ENCODE measurements at regions not wholly inside any gene's neighbourhood (a gene's known extent, or its start where the extent isn't known, plus 50 kb on each side); places are given as distances from the start of the nearest gene placed in this dataset.
A peak's percentile ranks its signal among the peaks of the same experiment; 100 is the strongest.

DNA sequence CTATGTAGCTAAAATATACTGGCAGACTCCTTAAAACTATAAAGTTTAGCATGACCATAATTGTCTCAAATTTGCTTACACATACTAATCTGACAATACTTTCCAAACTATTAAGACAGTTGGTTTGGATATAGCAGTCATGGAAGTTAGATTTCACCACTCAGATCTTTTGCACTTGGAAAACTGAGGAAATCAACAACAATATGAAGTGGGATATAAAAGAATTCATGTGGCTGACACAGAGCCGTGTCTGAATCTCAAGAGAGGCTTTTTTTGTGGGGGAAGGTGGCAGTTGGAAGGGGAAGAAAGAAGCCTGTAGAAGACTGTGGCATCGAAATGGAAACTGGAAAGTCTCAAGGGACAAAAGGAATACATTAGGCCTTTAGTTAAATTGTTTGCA is 166.6 kb upstream of the FLRT2 start:
- Histone ChIP-seq H3K4me2 (no peak overlapping the region), H3F3A (replicated peaks; ENCODE audit: low read depth) (no peaks in the 10 kb centered on the region), H2AFZ (no peak overlapping the region), H4K20me1 (replicated peaks; ENCODE audit: insufficient read depth) (no peaks in the 10 kb centered on the region), H3K9me2 (ENCODE audit: insufficient read depth) (no peaks in the 10 kb centered on the region; the same call in 1 of the 2 replicates), H3K79me2 (replicated peaks; ENCODE audit: insufficient read depth) (no peaks in the 10 kb centered on the region), H3K27ac (ENCODE audit: low read depth) (no peak overlapping the region), H3K27me3 (ENCODE audit: insufficient read depth) (no peaks in the 10 kb centered on the region), H3K36me3 (ENCODE audit: insufficient read depth) (no peaks in the 10 kb centered on the region), H3K4me1 (ENCODE audit: insufficient read depth) (no peaks in the 10 kb centered on the region), H3K4me3 (no peak overlapping the region)
- Mint-ChIP-seq H3K27ac (no peak overlapping the region), H3K4me1 (no peaks in the 10 kb centered on the region), H3K27me3 (ENCODE audit: insufficient read depth, low read depth, poor library complexity) (no peaks in the 10 kb centered on the region), H3K36me3 (ENCODE audit: low read depth) (no peaks in the 10 kb centered on the region), H3K4me3 (no peak overlapping the region), H3K9me3 (no peaks in the 10 kb centered on the region)
- TF ChIP-seq CREB1 (CRISPR knock-in tag; IDR thresholded peaks at IDR 0.05; ENCODE audit: low read depth), result no peak
- DNase-seq (ENCODE audit: low spot score) (no peak), ATAC-seq (no peak)

DNA sequence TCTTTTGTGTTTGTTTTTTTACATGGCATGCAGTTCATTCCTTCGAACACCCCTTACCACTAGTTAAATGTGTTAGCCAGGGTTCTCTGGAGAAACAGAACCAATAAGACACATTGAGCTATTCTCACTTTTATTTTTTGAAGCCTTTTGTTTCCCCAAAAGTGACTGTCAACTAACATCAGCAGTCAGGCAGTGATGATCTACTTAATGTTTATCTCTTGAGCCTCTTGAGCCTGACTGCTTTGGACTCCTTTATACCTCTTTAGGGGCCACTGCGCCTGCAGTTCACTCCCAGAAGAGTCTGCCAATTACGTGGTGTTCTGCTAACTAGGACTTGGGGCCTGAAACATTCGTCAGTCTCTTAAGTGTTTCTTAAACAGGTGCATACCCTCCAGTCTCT is 163.7 kb upstream of the FLRT2 start:
- H3K27ac ChIP-seq (ENCODE audit: low read depth), result no peak overlapping the region
- TF ChIP-seq, protein P1, sequence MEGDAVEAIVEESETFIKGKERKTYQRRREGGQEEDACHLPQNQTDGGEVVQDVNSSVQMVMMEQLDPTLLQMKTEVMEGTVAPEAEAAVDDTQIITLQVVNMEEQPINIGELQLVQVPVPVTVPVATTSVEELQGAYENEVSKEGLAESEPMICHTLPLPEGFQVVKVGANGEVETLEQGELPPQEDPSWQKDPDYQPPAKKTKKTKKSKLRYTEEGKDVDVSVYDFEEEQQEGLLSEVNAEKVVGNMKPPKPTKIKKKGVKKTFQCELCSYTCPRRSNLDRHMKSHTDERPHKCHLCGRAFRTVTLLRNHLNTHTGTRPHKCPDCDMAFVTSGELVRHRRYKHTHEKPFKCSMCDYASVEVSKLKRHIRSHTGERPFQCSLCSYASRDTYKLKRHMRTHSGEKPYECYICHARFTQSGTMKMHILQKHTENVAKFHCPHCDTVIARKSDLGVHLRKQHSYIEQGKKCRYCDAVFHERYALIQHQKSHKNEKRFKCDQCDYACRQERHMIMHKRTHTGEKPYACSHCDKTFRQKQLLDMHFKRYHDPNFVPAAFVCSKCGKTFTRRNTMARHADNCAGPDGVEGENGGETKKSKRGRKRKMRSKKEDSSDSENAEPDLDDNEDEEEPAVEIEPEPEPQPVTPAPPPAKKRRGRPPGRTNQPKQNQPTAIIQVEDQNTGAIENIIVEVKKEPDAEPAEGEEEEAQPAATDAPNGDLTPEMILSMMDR (conservative IDR thresholded peaks at IDR 0.05; ENCODE audit: low read depth in 2 of 2), result no peak
- TF ChIP-seq ETS1 (IDR thresholded peaks at IDR 0.05), result no peak
- TF ChIP-seq, protein P2, sequence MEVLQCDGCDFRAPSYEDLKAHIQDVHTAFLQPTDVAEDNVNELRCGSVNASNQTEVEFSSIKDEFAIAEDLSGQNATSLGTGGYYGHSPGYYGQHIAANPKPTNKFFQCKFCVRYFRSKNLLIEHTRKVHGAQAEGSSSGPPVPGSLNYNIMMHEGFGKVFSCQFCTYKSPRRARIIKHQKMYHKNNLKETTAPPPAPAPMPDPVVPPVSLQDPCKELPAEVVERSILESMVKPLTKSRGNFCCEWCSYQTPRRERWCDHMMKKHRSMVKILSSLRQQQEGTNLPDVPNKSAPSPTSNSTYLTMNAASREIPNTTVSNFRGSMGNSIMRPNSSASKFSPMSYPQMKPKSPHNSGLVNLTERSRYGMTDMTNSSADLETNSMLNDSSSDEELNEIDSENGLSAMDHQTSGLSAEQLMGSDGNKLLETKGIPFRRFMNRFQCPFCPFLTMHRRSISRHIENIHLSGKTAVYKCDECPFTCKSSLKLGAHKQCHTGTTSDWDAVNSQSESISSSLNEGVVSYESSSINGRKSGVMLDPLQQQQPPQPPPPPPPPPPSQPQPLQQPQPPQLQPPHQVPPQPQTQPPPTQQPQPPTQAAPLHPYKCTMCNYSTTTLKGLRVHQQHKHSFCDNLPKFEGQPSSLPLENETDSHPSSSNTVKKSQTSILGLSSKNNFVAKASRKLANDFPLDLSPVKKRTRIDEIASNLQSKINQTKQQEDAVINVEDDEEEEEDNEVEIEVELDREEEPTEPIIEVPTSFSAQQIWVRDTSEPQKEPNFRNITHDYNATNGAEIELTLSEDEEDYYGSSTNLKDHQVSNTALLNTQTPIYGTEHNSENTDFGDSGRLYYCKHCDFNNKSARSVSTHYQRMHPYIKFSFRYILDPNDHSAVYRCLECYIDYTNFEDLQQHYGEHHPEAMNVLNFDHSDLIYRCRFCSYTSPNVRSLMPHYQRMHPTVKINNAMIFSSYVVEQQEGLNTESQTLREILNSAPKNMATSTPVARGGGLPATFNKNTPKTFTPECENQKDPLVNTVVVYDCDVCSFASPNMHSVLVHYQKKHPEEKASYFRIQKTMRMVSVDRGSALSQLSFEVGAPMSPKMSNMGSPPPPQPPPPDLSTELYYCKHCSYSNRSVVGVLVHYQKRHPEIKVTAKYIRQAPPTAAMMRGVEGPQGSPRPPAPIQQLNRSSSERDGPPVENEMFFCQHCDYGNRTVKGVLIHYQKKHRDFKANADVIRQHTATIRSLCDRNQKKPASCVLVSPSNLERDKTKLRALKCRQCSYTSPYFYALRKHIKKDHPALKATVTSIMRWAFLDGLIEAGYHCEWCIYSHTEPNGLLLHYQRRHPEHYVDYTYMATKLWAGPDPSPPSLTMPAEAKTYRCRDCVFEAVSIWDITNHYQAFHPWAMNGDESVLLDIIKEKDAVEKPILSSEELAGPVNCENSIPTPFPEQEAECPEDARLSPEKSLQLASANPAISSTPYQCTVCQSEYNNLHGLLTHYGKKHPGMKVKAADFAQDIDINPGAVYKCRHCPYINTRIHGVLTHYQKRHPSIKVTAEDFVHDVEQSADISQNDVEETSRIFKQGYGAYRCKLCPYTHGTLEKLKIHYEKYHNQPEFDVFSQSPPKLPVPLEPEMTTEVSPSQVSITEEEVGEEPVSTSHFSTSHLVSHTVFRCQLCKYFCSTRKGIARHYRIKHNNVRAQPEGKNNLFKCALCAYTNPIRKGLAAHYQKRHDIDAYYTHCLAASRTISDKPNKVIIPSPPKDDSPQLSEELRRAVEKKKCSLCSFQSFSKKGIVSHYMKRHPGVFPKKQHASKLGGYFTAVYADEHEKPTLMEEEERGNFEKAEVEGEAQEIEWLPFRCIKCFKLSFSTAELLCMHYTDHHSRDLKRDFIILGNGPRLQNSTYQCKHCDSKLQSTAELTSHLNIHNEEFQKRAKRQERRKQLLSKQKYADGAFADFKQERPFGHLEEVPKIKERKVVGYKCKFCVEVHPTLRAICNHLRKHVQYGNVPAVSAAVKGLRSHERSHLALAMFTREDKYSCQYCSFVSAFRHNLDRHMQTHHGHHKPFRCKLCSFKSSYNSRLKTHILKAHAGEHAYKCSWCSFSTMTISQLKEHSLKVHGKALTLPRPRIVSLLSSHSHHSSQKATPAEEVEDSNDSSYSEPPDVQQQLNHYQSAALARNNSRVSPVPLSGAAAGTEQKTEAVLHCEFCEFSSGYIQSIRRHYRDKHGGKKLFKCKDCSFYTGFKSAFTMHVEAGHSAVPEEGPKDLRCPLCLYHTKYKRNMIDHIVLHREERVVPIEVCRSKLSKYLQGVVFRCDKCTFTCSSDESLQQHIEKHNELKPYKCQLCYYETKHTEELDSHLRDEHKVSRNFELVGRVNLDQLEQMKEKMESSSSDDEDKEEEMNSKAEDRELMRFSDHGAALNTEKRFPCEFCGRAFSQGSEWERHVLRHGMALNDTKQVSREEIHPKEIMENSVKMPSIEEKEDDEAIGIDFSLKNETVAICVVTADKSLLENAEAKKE (CRISPR knock-in tag; IDR thresholded peaks at IDR 0.05), result no peak
- no peak for TF ChIP-seq EZH2phosphoT487 (IDR thresholded peaks at IDR 0.05; ENCODE audit: unreplicated experiment)
- TF ChIP-seq NANOG (IDR thresholded peaks at IDR 0.05; ENCODE audit: borderline replicate concordance), result no peak
- no peak for TF ChIP-seq CREB1 (CRISPR knock-in tag; IDR thresholded peaks at IDR 0.05; ENCODE audit: low read depth)
- TF ChIP-seq POLR2AphosphoS5 (IDR thresholded peaks at IDR 0.05; ENCODE audit: low read depth), result no peak
- no peak for TF ChIP-seq EZH2 (IDR thresholded peaks at IDR 0.05; ENCODE audit: low read depth, unreplicated experiment)
- TF ChIP-seq ZNF331 (CRISPR knock-in tag; IDR thresholded peaks at IDR 0.05; ENCODE audit: low read depth), result no peak
- no peak for TF ChIP-seq JUNB (IDR thresholded peaks at IDR 0.05; ENCODE audit: unreplicated experiment)

More for the DNA sequence above, 163.7 kb upstream of the FLRT2 start:
- H3K27ac Mint-ChIP-seq, result no peak overlapping the region
- Histone ChIP-seq H3K36me3 (ENCODE audit: insufficient read depth) (no peaks in the 10 kb centered on the region), H3K4me2 (no peak overlapping the region), H3F3A (replicated peaks; ENCODE audit: low read depth) (no peaks in the 10 kb centered on the region), H3K9me2 (ENCODE audit: insufficient read depth) (peaks cover 1% of the 10 kb centered on the region; the same call in 1 of the 2 replicates), H3K4me3 (no peak overlapping the region), H3K27me3 (ENCODE audit: insufficient read depth) (no peaks in the 10 kb centered on the region), H3K79me2 (replicated peaks; ENCODE audit: insufficient read depth) (no peaks in the 10 kb centered on the region), H4K20me1 (replicated peaks; ENCODE audit: insufficient read depth) (no peaks in the 10 kb centered on the region), H2AFZ (peak overlapping the region; percentile 21; the same call in 1 of the 2 replicates), H3K4me1 (ENCODE audit: insufficient read depth) (no peaks in the 10 kb centered on the region)
- no peak for DNase-seq (ENCODE audit: low spot score)
- H3K4me3 Mint-ChIP-seq, result no peak overlapping the region
- no peaks in the 10 kb centered on the region for H3K36me3 Mint-ChIP-seq (ENCODE audit: low read depth)
- H3K27me3 Mint-ChIP-seq (ENCODE audit: insufficient read depth, low read depth, poor library complexity), result no peaks in the 10 kb centered on the region
- ATAC-seq, result no peak
- H3K4me1 Mint-ChIP-seq, result no peaks in the 10 kb centered on the region
- no peaks in the 10 kb centered on the region for H3K9me3 Mint-ChIP-seq

Data from GM23338 (cell line).